ENCODE measurements at regions not wholly inside any gene's neighbourhood (a gene's known extent, or its start where the extent isn't known, plus 50 kb on each side); places are given as distances from the start of the nearest gene placed in this dataset.

GRCh38 chr2:188870289-188870688 lies 103.9 kb upstream of the COL3A1 start:
- TF ChIP-seq CTCF (IDR thresholded peaks at IDR 0.05), result no peak
- TF ChIP-seq POLR2A (IDR thresholded peaks at IDR 0.05), result no peak

Measured in testis (tissue), 2 donors.